IMR-90 (cell line): ENCODE measurements at regions not wholly inside any gene's neighbourhood (a gene's known extent, or its start where the extent isn't known, plus 50 kb on each side); places are given as distances from the start of the nearest gene placed in this dataset.

Experiments
- ATAC-seq: fragments of 200-7000 bp; cut with Tn5 transposase; 2 replicates; pipeline ENCODE4 v1.9.1; 2020; ENCODE audit warnings: low read depth, mild to moderate bottlenecking, moderate library complexity
- BruUV-seq: library from RNA; stranded (reverse); fragments of 400-500 nt; replicated peaks from 2 replicates; lab custom pipeline; 2021; lab: Mats Ljungman, UMichigan
- CTCF ChIA-PET: fragments of 300-600 bp; formaldehyde crosslinking; extraction: SDS; loops from one replicate; lab custom pipeline; 2021; ENCODE audit warnings: antibody characterized with exemption; lab: Yijun Ruan, JAX
- POLR2A ChIA-PET: fragments of 300-600 bp; sonication (Branson Sonifier 250); formaldehyde crosslinking; loops from one replicate; lab custom pipeline; 2022; ENCODE audit warnings: antibody characterized with exemption; ENCODE audit not compliant: unreplicated experiment; lab: Charles Lee
- DNase-seq: peaks from one replicate; pipeline ENCODE4 v3.0.0; 2013
- H2AFZ ChIP-seq: replicated peaks from 2 replicates; pipeline ENCODE3; 2013; ENCODE audit warnings: low read length, mild to moderate bottlenecking; ENCODE audit not compliant: poor library complexity
- H2AK5ac ChIP-seq: 2 replicates; pipeline ENCODE4 v1.6.1; 2013; ENCODE audit warnings: low read depth, low read length, inconsistent platforms
- H2AK9ac ChIP-seq: replicated peaks from 2 replicates; pipeline ENCODE3; 2013; ENCODE audit warnings: mild to moderate bottlenecking, low read depth, low read length, moderate library complexity; ENCODE audit not compliant: poor library complexity
- H2BK120ac ChIP-seq: 2 replicates; pipeline ENCODE4 v1.6.1; 2013; ENCODE audit warnings: low read depth, low read length, inconsistent platforms
- H2BK15ac ChIP-seq: 3 replicates; pipeline ENCODE4 v1.6.1; 2013; ENCODE audit warnings: low read depth, low read length, inconsistent platforms
- H2BK20ac ChIP-seq: 2 replicates; pipeline ENCODE4 v1.6.1; 2013; ENCODE audit warnings: low read depth, mild to moderate bottlenecking, inconsistent platforms, low read length, moderate library complexity
- H2BK5ac ChIP-seq: 2 replicates; pipeline ENCODE4 v1.6.1; 2013; ENCODE audit warnings: mild to moderate bottlenecking, low read depth, low read length, inconsistent platforms; ENCODE audit not compliant: poor library complexity, severe bottlenecking
- H3K14ac ChIP-seq: replicated peaks from 2 replicates; pipeline ENCODE4 v1.6.1; 2013; ENCODE audit warnings: low read depth, low read length, inconsistent platforms
- H3K18ac ChIP-seq: 2 replicates; pipeline ENCODE4 v1.6.1; 2013; ENCODE audit warnings: low read depth, low read length, control low read depth
- H3K23ac ChIP-seq: 2 replicates; pipeline ENCODE4 v1.6.1; 2013; ENCODE audit warnings: low read depth, low read length, inconsistent platforms
- H3K27ac ChIP-seq: 2 replicates; pipeline ENCODE4 v1.5.1; 2013; ENCODE audit warnings: mild to moderate bottlenecking, control low read depth, low read length; ENCODE audit not compliant: insufficient read depth
- H3K27me3 ChIP-seq: 2 replicates; pipeline ENCODE4 v1.6.1; 2013; ENCODE audit warnings: low read length; ENCODE audit not compliant: control insufficient read depth, insufficient read depth
- H3K36me3 ChIP-seq: 2 replicates; pipeline ENCODE4 v1.6.1; 2013; ENCODE audit warnings: low read length, mixed read lengths; ENCODE audit not compliant: control insufficient read depth, insufficient read depth
- H3K4ac ChIP-seq: 2 replicates; pipeline ENCODE4 v1.6.1; 2013; ENCODE audit warnings: low read depth, low read length, inconsistent platforms
- H3K4me1 ChIP-seq: 2 replicates; pipeline ENCODE4 v1.6.1; 2013; ENCODE audit warnings: low read length, mixed read lengths; ENCODE audit not compliant: control insufficient read depth, insufficient read depth
- H3K4me2 ChIP-seq: 2 replicates; pipeline ENCODE4 v1.6.1; 2013; ENCODE audit warnings: low read depth, mild to moderate bottlenecking, control low read depth, low read length, moderate library complexity
- H3K4me3 ChIP-seq: 2 replicates; pipeline ENCODE4 v1.5.1; 2013; ENCODE audit warnings: low read depth, mild to moderate bottlenecking, control low read depth, low read length, moderate library complexity; ENCODE audit not compliant: insufficient read depth
- H3K56ac ChIP-seq: 2 replicates; pipeline ENCODE4 v1.6.1; 2013; ENCODE audit warnings: low read length, inconsistent platforms; ENCODE audit not compliant: insufficient read depth; ENCODE audit errors: extremely low read depth
- H3K79me1 ChIP-seq, 2 experiments: 2 replicates each; pipeline ENCODE4 v1.6.1; 2013; ENCODE audit warnings: low read length in 2 of 2, inconsistent platforms in 1 of 2, low read depth in 1 of 2
- H3K9ac ChIP-seq: 2 replicates; pipeline ENCODE4 v1.6.1; 2013; ENCODE audit warnings: low read depth, low read length, control low read depth
- H3K9me1 ChIP-seq: 2 replicates; pipeline ENCODE4 v1.6.1; 2013; ENCODE audit warnings: low read length, inconsistent platforms; ENCODE audit not compliant: insufficient read depth
- H3K9me3 ChIP-seq: 2 replicates; pipeline ENCODE4 v1.6.1; 2013; ENCODE audit warnings: low read length; ENCODE audit not compliant: control insufficient read depth, insufficient read depth
- H4K20me1 ChIP-seq: 2 replicates; pipeline ENCODE4 v1.6.1; 2013; ENCODE audit warnings: low read length, inconsistent platforms; ENCODE audit not compliant: insufficient read depth
- H4K5ac ChIP-seq: 2 replicates; pipeline ENCODE4 v1.6.1; 2013; ENCODE audit warnings: mild to moderate bottlenecking, low read depth, low read length, control low read depth
- H4K8ac ChIP-seq, 2 experiments: 2 replicates each; pipeline ENCODE4 v1.6.1; 2013; ENCODE audit warnings: low read depth in 2 of 2, low read length in 2 of 2, control low read depth in 1 of 2, inconsistent platforms in 1 of 2
- H4K91ac ChIP-seq: 2 replicates; pipeline ENCODE4 v1.6.1; 2013; ENCODE audit warnings: low read depth, low read length, inconsistent platforms; ENCODE audit not compliant: insufficient read depth
- BHLHE40 ChIP-seq: fragments of 150-350 bp; IDR thresholded peaks from 2 replicates; pipeline ENCODE4 v1.6.1; 2016; ENCODE audit warnings: mild to moderate bottlenecking, low read depth, low read length
- CEBPB ChIP-seq: IDR thresholded peaks from 2 replicates; pipeline ENCODE4 v1.6.1; 2012; ENCODE audit warnings: low read depth, low read length, improper control_type of control experiment
- CHD1 ChIP-seq: IDR thresholded peaks from 2 replicates; pipeline ENCODE4 v1.6.1; 2012; ENCODE audit warnings: low read depth, low read length, improper control_type of control experiment
- CTCF ChIP-seq: conservative IDR thresholded peaks from 2 replicates; pipeline ENCODE4 v1.5.1; 2012; ENCODE audit warnings: mild to moderate bottlenecking, low read depth, low read length, improper control_type of control experiment
- ELK1 ChIP-seq: fragments of 150-350 bp; IDR thresholded peaks from 2 replicates; pipeline ENCODE4 v1.6.1; 2016; ENCODE audit warnings: low read depth, mild to moderate bottlenecking, low read length, moderate library complexity, borderline replicate concordance
- FOS ChIP-seq: fragments of 150-350 bp; IDR thresholded peaks from 2 replicates; pipeline ENCODE4 v1.6.1; 2016; ENCODE audit warnings: low read depth, low read length
- MAFK ChIP-seq: IDR thresholded peaks from 2 replicates; pipeline ENCODE4 v1.6.1; 2012; ENCODE audit warnings: low read depth, low read length, improper control_type of control experiment
- MAZ ChIP-seq: IDR thresholded peaks from 2 replicates; pipeline ENCODE4 v1.6.1; 2012; ENCODE audit warnings: low read depth, mild to moderate bottlenecking, low read length, improper control_type of control experiment, moderate library complexity, borderline replicate concordance
- MXI1 ChIP-seq: IDR thresholded peaks from 2 replicates; pipeline ENCODE4 v1.6.1; 2012; ENCODE audit warnings: low read depth, mild to moderate bottlenecking, low read length, moderate library complexity, borderline replicate concordance
- NFE2L2 ChIP-seq: fragments of 150-350 bp; IDR thresholded peaks from 2 replicates; pipeline ENCODE4 v1.6.1; 2016; ENCODE audit warnings: low read depth, mild to moderate bottlenecking, low read length
- POLR2A ChIP-seq: IDR thresholded peaks from 2 replicates; pipeline ENCODE4 v1.6.1; 2012; ENCODE audit warnings: mild to moderate bottlenecking, low read depth, low read length
- RCOR1 ChIP-seq: IDR thresholded peaks from 2 replicates; pipeline ENCODE4 v1.6.1; 2012; ENCODE audit warnings: mild to moderate bottlenecking, low read length, improper control_type of control experiment; ENCODE audit not compliant: insufficient replicate concordance
- SMC3 ChIP-seq: fragments of 150-350 bp; IDR thresholded peaks from 2 replicates; pipeline ENCODE4 v1.6.1; 2016; ENCODE audit warnings: low read depth, mild to moderate bottlenecking, antibody characterized with exemption, low read length, moderate library complexity
- USF2 ChIP-seq: fragments of 150-350 bp; IDR thresholded peaks from 2 replicates; pipeline ENCODE4 v1.6.1; 2017; ENCODE audit warnings: mild to moderate bottlenecking, antibody characterized with exemption, low read length, low read depth
- WGBS, 2 experiments: methylation state at CpG; one replicate each; pipeline versions ENCODE4 v1.1.5 to v1.1.7; 2013; ENCODE audit warnings: missing lambda C conversion rate in 2 of 2; ENCODE audit not compliant: insufficient read length in 1 of 2; ENCODE audit errors: extremely low coverage in 2 of 2; 5-methylcytosine and 5-hydroxymethylcytosine counted together
- dilution Hi-C: fragments of 300-500 bp; cut with HindIII; formaldehyde crosslinking; loops from one replicate; pipeline ENCODE4 v1.14.3; 2018; ENCODE audit warnings: low sequenced_read_pairs; ENCODE audit not compliant: unreplicated experiment
- in situ Hi-C: fragments of 300-500 bp; cut with MboI; formaldehyde crosslinking; loops from 3 replicates; pipeline ENCODE4 v1.14.3; 2019; ENCODE audit warnings: low sequenced_read_pairs, inconsistent platforms, mixed read lengths
- intact Hi-C: fragments of 100-400 bp; cut with micrococcal nuclease; formaldehyde crosslinking; loops from 2 replicates; pipeline ENCODE4 v1.10.0; 2022

GRCh38 chr11:109859045-109859724 is 234.0 kb upstream of the ZC3H12C start (continued):
- TF ChIP-seq USF2, result no peak

GRCh38 chr11:109862835-109863234 is 230.4 kb upstream of the ZC3H12C start:
- WGBS, 2 experiments, result no CpG with 5 or more reads among the region's 3 CpGs
- H3K4me2 ChIP-seq, result no peak overlapping the region
- no peak overlapping the region for H3K4me3 ChIP-seq
- H4K20me1 ChIP-seq, result no peaks in the 10 kb centered on the region
- H2BK15ac ChIP-seq, result no peak overlapping the region
- H2BK5ac ChIP-seq, result no peak overlapping the region
- DNase-seq, result no peak
- H2BK20ac ChIP-seq, result no peak overlapping the region
- H2AK9ac ChIP-seq, result no peak overlapping the region
- H3K4me1 ChIP-seq, result peaks cover 6% of the 10 kb centered on the region; the same call in 1 of the 2 replicates
- no peaks in the 10 kb centered on the region for H3K27me3 ChIP-seq
- no peak overlapping the region for H4K5ac ChIP-seq
- H2BK120ac ChIP-seq, result no peak overlapping the region
- H3K4ac ChIP-seq, result no peak overlapping the region
- no peak overlapping the region for H3K23ac ChIP-seq
- H3K14ac ChIP-seq, result no peak overlapping the region
- H3K18ac ChIP-seq, result no peak overlapping the region
- no peaks in the 10 kb centered on the region for H3K36me3 ChIP-seq
- H3K79me1 ChIP-seq, result no peaks in the 10 kb centered on the region
- no peak overlapping the region for H2AFZ ChIP-seq
- BruUV-seq, result no TSS peak
- H3K27ac ChIP-seq, result no peak overlapping the region
- in situ Hi-C loops (loop anchor here (10.0 to 25.0 kb wide), 2 partner anchors 72 to 499 kb away; no protein-coding TSS in a partner anchor), intact Hi-C loops (no loop called here), dilution Hi-C loops (no loop called here)
- no peaks in the 10 kb centered on the region for H3K9me3 ChIP-seq
- H4K91ac ChIP-seq, result no peak overlapping the region
- H4K8ac ChIP-seq, result no peak overlapping the region
- H2AK5ac ChIP-seq, result no peak overlapping the region
- H3K9me1 ChIP-seq, result peaks cover 3% of the 10 kb centered on the region; the same call in 1 of the 2 replicates
- ChIA-PET CTCF (no interaction called here), POLR2A (no interaction called here)
- H3K9ac ChIP-seq, result no peak overlapping the region
- no peak overlapping the region for H3K56ac ChIP-seq
- no peak for ATAC-seq
- TF ChIP-seq NFE2L2 (no peak), RCOR1 (no peak), CHD1 (no peak), CTCF (no peak), POLR2A (no peak), MAZ (no peak), MXI1 (no peak), BHLHE40 (no peak), FOS (no peak), CEBPB (no peak), ELK1 (no peak), SMC3 (no peak), MAFK (no peak)
